BE2C (cell line): ENCODE measurements at regions not wholly inside any gene's neighbourhood (a gene's known extent, or its start where the extent isn't known, plus 50 kb on each side); places are given as distances from the start of the nearest gene placed in this dataset.

Source experiments
- DNase-seq: peaks from one replicate; pipeline ENCODE4 v3.0.0-alpha.2; 2020
- H3K27me3 ChIP-seq: fragments of 250-450 bp; sonication (Bioruptor Pico); 2 replicates; pipeline ENCODE4 v1.5.1; 2020; ENCODE audit warnings: mild to moderate bottlenecking
- H3K36me3 ChIP-seq: fragments of 250-450 bp; sonication (Bioruptor Pico); 2 replicates; pipeline ENCODE4 v1.5.1; 2020; ENCODE audit warnings: mild to moderate bottlenecking
- H3K4me1 ChIP-seq: fragments of 250-450 bp; sonication (Bioruptor Pico); 2 replicates; pipeline ENCODE4 v1.5.1; 2020
- H3K4me3 ChIP-seq: 2 replicates; pipeline ENCODE4 v1.5.1; 2011; ENCODE audit warnings: low read depth, low read length
- H3K9me3 ChIP-seq: fragments of 250-450 bp; sonication (Bioruptor Pico); 2 replicates; pipeline ENCODE4 v1.5.1; 2020
- TF ChIP-seq, protein P1 (sequence below): IDR thresholded peaks from 2 replicates; pipeline ENCODE4 v1.5.1; 2012; ENCODE audit warnings: mild to moderate bottlenecking, low read depth, low read length

DNA sequence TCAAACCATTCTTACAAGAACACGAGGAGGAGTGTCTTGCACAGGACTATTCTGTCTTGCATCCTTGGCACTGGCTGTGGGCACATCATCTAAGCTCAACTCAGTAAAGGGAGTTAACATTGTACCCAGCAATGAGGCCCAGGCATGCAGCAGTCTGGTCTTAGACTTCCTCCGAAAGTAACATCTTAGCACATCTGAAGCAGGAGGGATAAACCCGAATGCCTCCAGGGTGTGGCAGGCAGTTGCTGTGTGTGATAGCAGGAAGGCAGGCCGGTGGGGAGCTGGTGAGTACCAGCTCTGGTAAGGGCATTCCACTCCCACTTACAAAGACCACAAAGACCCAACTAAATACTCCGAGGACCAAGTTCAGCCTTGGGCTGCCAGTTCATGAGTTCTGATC, 206.3 kb downstream of the TSN start:
- TF ChIP-seq, protein P1, sequence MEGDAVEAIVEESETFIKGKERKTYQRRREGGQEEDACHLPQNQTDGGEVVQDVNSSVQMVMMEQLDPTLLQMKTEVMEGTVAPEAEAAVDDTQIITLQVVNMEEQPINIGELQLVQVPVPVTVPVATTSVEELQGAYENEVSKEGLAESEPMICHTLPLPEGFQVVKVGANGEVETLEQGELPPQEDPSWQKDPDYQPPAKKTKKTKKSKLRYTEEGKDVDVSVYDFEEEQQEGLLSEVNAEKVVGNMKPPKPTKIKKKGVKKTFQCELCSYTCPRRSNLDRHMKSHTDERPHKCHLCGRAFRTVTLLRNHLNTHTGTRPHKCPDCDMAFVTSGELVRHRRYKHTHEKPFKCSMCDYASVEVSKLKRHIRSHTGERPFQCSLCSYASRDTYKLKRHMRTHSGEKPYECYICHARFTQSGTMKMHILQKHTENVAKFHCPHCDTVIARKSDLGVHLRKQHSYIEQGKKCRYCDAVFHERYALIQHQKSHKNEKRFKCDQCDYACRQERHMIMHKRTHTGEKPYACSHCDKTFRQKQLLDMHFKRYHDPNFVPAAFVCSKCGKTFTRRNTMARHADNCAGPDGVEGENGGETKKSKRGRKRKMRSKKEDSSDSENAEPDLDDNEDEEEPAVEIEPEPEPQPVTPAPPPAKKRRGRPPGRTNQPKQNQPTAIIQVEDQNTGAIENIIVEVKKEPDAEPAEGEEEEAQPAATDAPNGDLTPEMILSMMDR = no peak
- Histone ChIP-seq H3K36me3 (no peaks in the 10 kb centered on the region), H3K4me1 (no peaks in the 10 kb centered on the region), H3K27me3 (no peaks in the 10 kb centered on the region), H3K9me3 (no peaks in the 10 kb centered on the region), H3K4me3 (no peak overlapping the region)
- DNase-seq = no peak

DNA sequence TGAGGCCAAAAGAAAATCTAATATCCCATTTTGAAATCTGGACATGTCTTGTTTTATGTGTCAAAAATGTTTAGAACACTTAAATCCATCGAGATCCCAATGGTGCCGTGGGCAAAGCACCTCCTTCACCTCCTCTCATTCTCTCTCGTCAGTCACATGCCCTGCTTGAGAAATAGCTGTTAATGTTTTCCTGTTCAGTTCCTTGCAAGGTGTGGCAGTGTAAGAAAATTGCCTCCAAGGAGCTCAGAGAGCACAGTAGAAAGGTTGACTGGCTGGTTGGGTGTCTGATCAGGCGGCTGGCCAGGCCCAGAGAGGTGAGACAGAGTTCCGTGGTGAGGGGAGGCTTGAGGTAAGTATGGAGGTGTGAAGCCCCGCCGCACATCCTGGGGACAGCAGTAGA, 210.2 kb downstream of the TSN start:
- H3K9me3 ChIP-seq = no peaks in the 10 kb centered on the region
- TF ChIP-seq, protein P1 = no peak
- DNase-seq = no peak

DNA sequence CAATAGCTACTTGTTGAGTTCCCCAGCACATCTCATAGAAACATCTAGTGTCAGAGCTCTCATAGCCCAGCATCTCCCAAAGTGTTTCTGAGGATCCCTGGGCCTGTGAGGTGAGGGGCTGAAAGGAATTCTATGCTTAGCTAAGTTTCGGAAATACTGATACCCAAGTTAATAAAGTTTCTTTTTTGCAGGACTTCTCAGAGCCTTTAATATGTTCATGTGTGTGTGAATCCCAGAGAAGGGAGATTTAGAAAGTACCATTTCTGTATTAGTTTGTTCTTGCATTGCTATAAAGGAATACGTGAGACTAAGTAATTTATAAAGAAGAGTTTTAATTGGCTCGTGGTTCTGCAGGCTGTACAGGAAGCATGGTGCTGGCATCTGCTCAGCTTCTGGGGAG, 211.2 kb downstream of the TSN start:
- H3K36me3 ChIP-seq = no peaks in the 10 kb centered on the region
- no peak for DNase-seq
- no peaks in the 10 kb centered on the region for H3K4me1 ChIP-seq
- no peaks in the 10 kb centered on the region for H3K9me3 ChIP-seq
- TF ChIP-seq, protein P1 = no peak
- no peak overlapping the region for H3K4me3 ChIP-seq
- H3K27me3 ChIP-seq = no peaks in the 10 kb centered on the region

More for the DNA sequence above, 210.2 kb downstream of the TSN start:
- Histone ChIP-seq H3K4me1 (no peaks in the 10 kb centered on the region), H3K4me3 (no peak overlapping the region), H3K27me3 (no peaks in the 10 kb centered on the region), H3K36me3 (no peaks in the 10 kb centered on the region)

DNA sequence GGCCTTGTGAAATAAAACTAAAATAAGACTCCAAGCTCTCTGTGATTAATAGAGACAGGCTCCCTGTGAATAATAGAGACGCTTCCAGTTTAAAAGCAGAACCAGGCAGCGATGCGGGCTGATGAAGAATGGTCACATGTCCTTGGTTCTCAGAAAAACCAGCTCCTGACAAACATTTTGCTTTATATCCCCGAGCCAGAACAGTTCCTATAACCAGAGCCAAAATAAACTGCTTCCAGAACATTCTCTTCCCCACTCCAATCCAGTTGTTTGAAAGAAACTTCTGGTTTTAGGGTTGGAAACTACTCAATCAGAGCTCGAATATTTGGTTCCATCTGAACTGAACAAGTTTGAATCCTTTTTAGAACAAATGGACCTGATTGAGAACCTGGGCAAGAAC, 213.7 kb downstream of the TSN start:
- no peak overlapping the region for H3K4me3 ChIP-seq
- no peak for DNase-seq
- TF ChIP-seq, protein P1 = no peak
- H3K36me3 ChIP-seq = no peaks in the 10 kb centered on the region
- H3K9me3 ChIP-seq = no peaks in the 10 kb centered on the region
- H3K27me3 ChIP-seq = no peaks in the 10 kb centered on the region
- no peaks in the 10 kb centered on the region for H3K4me1 ChIP-seq

DNA sequence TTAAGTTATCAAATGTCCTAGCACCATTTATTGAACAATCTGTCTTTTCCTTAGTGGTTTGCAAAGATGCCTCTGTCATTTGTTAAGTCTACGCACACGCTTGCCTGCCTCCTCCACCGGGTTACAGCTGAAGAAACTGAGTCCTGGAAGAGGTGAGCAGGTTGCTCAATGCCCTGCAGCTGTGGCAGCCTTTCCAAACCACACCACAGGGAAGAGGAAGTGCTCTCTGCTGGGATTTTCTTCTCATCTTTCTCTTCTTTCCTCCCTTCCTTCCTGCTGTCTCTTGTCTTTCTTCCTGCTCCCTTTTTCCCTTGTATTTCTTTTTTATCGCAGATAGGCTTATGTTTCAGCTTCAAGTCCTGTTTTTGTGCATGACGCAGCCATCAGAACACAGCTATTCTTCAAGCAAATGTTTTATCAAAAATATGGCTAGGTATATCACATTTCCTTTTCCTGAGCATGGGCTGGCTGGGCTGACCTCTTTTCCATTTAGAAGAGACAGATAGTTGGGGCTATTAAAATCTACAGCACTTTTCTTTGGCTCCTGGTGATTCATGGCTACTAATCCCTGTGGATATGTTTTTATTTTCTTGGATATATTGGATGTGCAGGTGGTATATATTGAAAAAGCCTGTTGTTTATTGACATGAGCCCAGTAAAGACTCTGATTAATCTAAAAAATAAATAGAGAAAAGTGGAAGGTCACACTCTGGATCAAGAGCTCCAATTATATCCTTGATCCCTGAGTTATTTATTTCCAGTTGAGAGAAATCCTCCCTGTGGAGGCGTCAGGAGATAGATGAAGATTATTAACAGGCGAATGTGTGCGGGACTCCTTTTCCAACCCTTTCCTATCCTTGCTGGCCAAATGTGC, 214.6 kb downstream of the TSN start:
- Histone ChIP-seq H3K27me3 (no peaks in the 10 kb centered on the region), H3K9me3 (no peaks in the 10 kb centered on the region), H3K4me3 (no peak overlapping the region), H3K36me3 (no peaks in the 10 kb centered on the region), H3K4me1 (0 out of 2 replicates have a peak, but pooled peaks cover 2% of the 10 kb centered on the region)
- no peak for DNase-seq
- TF ChIP-seq, protein P1 = no peak

DNA sequence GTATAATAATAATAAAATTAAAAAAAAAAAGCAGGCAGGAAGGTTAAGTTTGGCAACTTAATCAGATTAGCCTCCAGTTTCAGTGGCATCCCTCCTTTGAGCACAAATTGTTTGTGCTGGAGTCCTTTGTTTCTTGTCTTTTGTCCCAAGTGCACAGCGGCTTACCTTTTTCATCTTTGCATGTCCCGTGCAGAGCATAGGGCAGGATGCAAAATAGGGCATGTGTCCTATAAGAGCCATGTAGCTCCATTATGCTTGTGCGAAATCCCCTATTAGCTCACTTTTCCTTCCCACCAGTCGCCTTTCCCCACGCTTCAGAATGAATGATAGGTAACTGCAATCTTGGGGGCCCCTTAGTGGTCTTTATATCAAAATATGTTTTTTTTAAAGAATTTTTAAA, 216.8 kb downstream of the TSN start:
- TF ChIP-seq, protein P1 = no peak
- H3K4me1 ChIP-seq = 0 out of 2 replicates have a peak, but pooled peaks cover 6% of the 10 kb centered on the region
- no peak for DNase-seq
- H3K27me3 ChIP-seq = no peaks in the 10 kb centered on the region
- no peak overlapping the region for H3K4me3 ChIP-seq
- H3K36me3 ChIP-seq = no peaks in the 10 kb centered on the region
- no peaks in the 10 kb centered on the region for H3K9me3 ChIP-seq
